Loucy (cell line): ENCODE measurements at regions not wholly inside any gene's neighbourhood (a gene's known extent, or its start where the extent isn't known, plus 50 kb on each side); places are given as distances from the start of the nearest gene placed in this dataset.

Experiments
- H2AFZ ChIP-seq: fragments of 200-600 bp; sonication (generic); 2 replicates; pipeline ENCODE4 v1.6.0; 2016; ENCODE audit warnings: antibody characterized with exemption, mild to moderate bottlenecking, low read length, moderate library complexity
- H3F3A ChIP-seq: fragments of 200-600 bp; 2 replicates; pipeline ENCODE4 v1.6.0; 2016; ENCODE audit warnings: antibody characterized with exemption, low read depth, mild to moderate bottlenecking
- H3K27me3 ChIP-seq: fragments of 200-600 bp; sonication (generic); 2 replicates; pipeline ENCODE4 v1.6.1; 2014; ENCODE audit warnings: low read length, mild to moderate bottlenecking; ENCODE audit not compliant: insufficient read depth, poor library complexity, severe bottlenecking
- H3K36me3 ChIP-seq: fragments of 200-600 bp; sonication (generic); 2 replicates; pipeline ENCODE4 v1.6.1; 2016; ENCODE audit warnings: low read length; ENCODE audit not compliant: insufficient read depth
- H3K4me1 ChIP-seq: fragments of 200-600 bp; sonication (generic); 2 replicates; pipeline ENCODE4 v1.5.1; 2014; ENCODE audit warnings: low read length, mild to moderate bottlenecking; ENCODE audit not compliant: insufficient read depth, poor library complexity, severe bottlenecking
- H3K4me2 ChIP-seq: fragments of 200-600 bp; sonication (generic); 2 replicates; pipeline ENCODE4 v1.6.0; 2014; ENCODE audit warnings: antibody characterized with exemption, low read length, low read depth, mild to moderate bottlenecking; ENCODE audit not compliant: poor library complexity, severe bottlenecking
- H3K4me3 ChIP-seq: fragments of 200-600 bp; sonication (generic); 2 replicates; pipeline ENCODE4 v1.5.1; 2014; ENCODE audit warnings: low read length, mild to moderate bottlenecking, mixed read lengths; ENCODE audit not compliant: poor library complexity, severe bottlenecking
- H3K79me2 ChIP-seq: fragments of 200-600 bp; sonication (generic); 2 replicates; pipeline ENCODE4 v1.6.1; 2014; ENCODE audit warnings: low read length; ENCODE audit not compliant: insufficient read depth
- H3K9ac ChIP-seq: fragments of 200-600 bp; sonication (generic); 2 replicates; pipeline ENCODE4 v1.6.0; 2014; ENCODE audit warnings: mild to moderate bottlenecking, low read depth, low read length, moderate library complexity; ENCODE audit not compliant: poor library complexity, severe bottlenecking
- H3K9me2 ChIP-seq: fragments of 200-600 bp; sonication (generic); replicated peaks from 2 replicates; pipeline ENCODE4 v1.6.1; 2016; ENCODE audit warnings: low read depth, low read length, mixed read lengths
- H3K9me3 ChIP-seq: fragments of 200-600 bp; sonication (generic); 2 replicates; pipeline ENCODE4 v1.6.1; 2014; ENCODE audit warnings: mild to moderate bottlenecking, antibody characterized with exemption, low read length, low read depth; ENCODE audit not compliant: insufficient read depth
- H4K20me1 ChIP-seq: fragments of 200-600 bp; sonication (generic); 2 replicates; pipeline ENCODE4 v1.6.0; 2014; ENCODE audit warnings: antibody characterized with exemption, low read length, mild to moderate bottlenecking; ENCODE audit not compliant: insufficient read depth, poor library complexity, severe bottlenecking
- CTCF ChIP-seq: fragments of 200-600 bp; sonication (generic); conservative IDR thresholded peaks from 2 replicates; pipeline ENCODE4 v1.5.1; 2014; ENCODE audit warnings: mild to moderate bottlenecking, antibody characterized with exemption, low read length
- EZH2phosphoT487 ChIP-seq: fragments of 200-600 bp; IDR thresholded peaks from 2 replicates; pipeline ENCODE4 v1.6.1; 2018; ENCODE audit warnings: antibody characterized with exemption, mild to moderate bottlenecking, moderate library complexity, borderline replicate concordance

GRCh38 chr11:101267654-101268053, 138.0 kb upstream of the PGR start:
- Histone ChIP-seq H3K9me3 (no peaks in the 10 kb centered on the region), H3K27me3 (no peaks in the 10 kb centered on the region), H3K4me2 (no peak overlapping the region), H3K36me3 (no peaks in the 10 kb centered on the region), H4K20me1 (no peaks in the 10 kb centered on the region), H3K9ac (no peak overlapping the region), H3K79me2 (no peaks in the 10 kb centered on the region), H3K4me3 (no peak overlapping the region), H3F3A (no peaks in the 10 kb centered on the region), H2AFZ (no peak overlapping the region), H3K4me1 (no peaks in the 10 kb centered on the region), H3K9me2 (0 out of 2 replicates have a peak, but pooled peaks cover 4% of the 10 kb centered on the region)
- TF ChIP-seq EZH2phosphoT487 (no peak), CTCF (no peak)

- H3K27me3 ChIP-seq, result no peaks in the 10 kb centered on the region
- no peaks in the 10 kb centered on the region for H4K20me1 ChIP-seq
- H3K9me3 ChIP-seq, result no peaks in the 10 kb centered on the region
- H3K79me2 ChIP-seq, result no peaks in the 10 kb centered on the region
- H3K4me3 ChIP-seq, result no peak overlapping the region
- no peak overlapping the region for H3K4me2 ChIP-seq
- no peak overlapping the region for H2AFZ ChIP-seq
- H3K36me3 ChIP-seq, result no peaks in the 10 kb centered on the region
- no peak overlapping the region for H3K9ac ChIP-seq
- H3K4me1 ChIP-seq, result no peaks in the 10 kb centered on the region
- TF ChIP-seq CTCF (no peak), EZH2phosphoT487 (no peak)
- H3K9me2 ChIP-seq, result no peaks in the 10 kb centered on the region
- no peaks in the 10 kb centered on the region for H3F3A ChIP-seq
Measured at GRCh38 chr11:101264306-101264705, 134.7 kb upstream of the PGR start.

- Histone ChIP-seq H3K9me2 (no peaks in the 10 kb centered on the region), H3F3A (no peaks in the 10 kb centered on the region), H3K27me3 (no peaks in the 10 kb centered on the region), H3K36me3 (no peaks in the 10 kb centered on the region), H3K79me2 (no peaks in the 10 kb centered on the region), H3K4me1 (no peaks in the 10 kb centered on the region), H3K9me3 (no peaks in the 10 kb centered on the region), H4K20me1 (no peaks in the 10 kb centered on the region), H3K9ac (no peak overlapping the region), H2AFZ (no peak overlapping the region), H3K4me2 (no peak overlapping the region), H3K4me3 (no peak overlapping the region)
- TF ChIP-seq EZH2phosphoT487 (no peak), CTCF (no peak)
Measured at GRCh38 chr11:101262995-101263394, 133.4 kb upstream of the PGR start.
